HEK293T (cell line): ENCODE measurements at regions not wholly inside any gene's neighbourhood (a gene's known extent, or its start where the extent isn't known, plus 50 kb on each side); places are given as distances from the start of the nearest gene placed in this dataset.

Experiments
- ARNT ChIP-seq: fragments of 450-650 bp; IDR thresholded peaks from 2 replicates; pipeline ENCODE4 v1.6.1; 2017; ENCODE audit warnings: mild to moderate bottlenecking
- BHLHE40 ChIP-seq: fragments of 450-650 bp; IDR thresholded peaks from 2 replicates; pipeline ENCODE4 v1.6.1; 2016; ENCODE audit warnings: mild to moderate bottlenecking, moderate library complexity, borderline replicate concordance
- FOXK2 ChIP-seq: fragments of 450-650 bp; IDR thresholded peaks from 2 replicates; pipeline ENCODE4 v1.6.1; 2016; ENCODE audit warnings: mild to moderate bottlenecking
- LEF1 ChIP-seq: fragments of 450-650 bp; IDR thresholded peaks from 2 replicates; pipeline ENCODE4 v1.6.1; 2017; ENCODE audit warnings: mild to moderate bottlenecking, borderline replicate concordance
- SP1 ChIP-seq: fragments of 450-650 bp; IDR thresholded peaks from 2 replicates; pipeline ENCODE4 v1.6.1; 2017
- SUZ12 ChIP-seq: fragments of 450-650 bp; IDR thresholded peaks from 2 replicates; pipeline ENCODE4 v1.6.1; 2016; ENCODE audit warnings: mild to moderate bottlenecking
- TARDBP ChIP-seq: fragments of 450-650 bp; IDR thresholded peaks from 2 replicates; pipeline ENCODE4 v1.6.1; 2016
- TF ChIP-seq, protein P1 (sequence below): fragments of 450-650 bp; IDR thresholded peaks from 2 replicates; pipeline ENCODE4 v1.6.1; 2016

DNA sequence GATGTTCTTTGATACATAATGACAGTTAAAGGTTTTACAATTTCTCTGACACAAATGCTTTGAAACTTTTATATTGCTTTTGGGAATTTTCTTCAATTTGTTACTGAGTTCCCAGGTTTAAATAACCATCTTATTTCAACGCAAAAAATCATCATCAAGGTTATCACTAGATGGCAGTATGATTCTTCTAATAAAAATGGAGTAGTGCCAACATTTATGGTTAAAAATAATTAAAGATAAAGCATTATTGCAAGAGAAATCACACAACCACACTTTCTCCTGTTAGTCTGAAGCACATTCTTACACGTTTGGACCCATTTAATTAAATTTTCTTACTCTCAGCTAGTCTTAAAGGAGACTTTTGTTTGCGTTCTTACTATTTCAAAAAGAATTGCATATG, 611.3 kb upstream of the CPXCR1 start:
- no peak for TF ChIP-seq ARNT
- TF ChIP-seq SP1: no peak
- TF ChIP-seq SUZ12: no peak
- TF ChIP-seq LEF1: no peak
- no peak for TF ChIP-seq BHLHE40
- TF ChIP-seq, protein P1, sequence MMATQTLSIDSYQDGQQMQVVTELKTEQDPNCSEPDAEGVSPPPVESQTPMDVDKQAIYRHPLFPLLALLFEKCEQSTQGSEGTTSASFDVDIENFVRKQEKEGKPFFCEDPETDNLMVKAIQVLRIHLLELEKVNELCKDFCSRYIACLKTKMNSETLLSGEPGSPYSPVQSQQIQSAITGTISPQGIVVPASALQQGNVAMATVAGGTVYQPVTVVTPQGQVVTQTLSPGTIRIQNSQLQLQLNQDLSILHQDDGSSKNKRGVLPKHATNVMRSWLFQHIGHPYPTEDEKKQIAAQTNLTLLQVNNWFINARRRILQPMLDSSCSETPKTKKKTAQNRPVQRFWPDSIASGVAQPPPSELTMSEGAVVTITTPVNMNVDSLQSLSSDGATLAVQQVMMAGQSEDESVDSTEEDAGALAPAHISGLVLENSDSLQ: no peak
- TF ChIP-seq FOXK2: no peak
- TF ChIP-seq TARDBP: no peak
